ENCODE measurements at regions not wholly inside any gene's neighbourhood (a gene's known extent, or its start where the extent isn't known, plus 50 kb on each side); places are given as distances from the start of the nearest gene placed in this dataset.

DNA sequence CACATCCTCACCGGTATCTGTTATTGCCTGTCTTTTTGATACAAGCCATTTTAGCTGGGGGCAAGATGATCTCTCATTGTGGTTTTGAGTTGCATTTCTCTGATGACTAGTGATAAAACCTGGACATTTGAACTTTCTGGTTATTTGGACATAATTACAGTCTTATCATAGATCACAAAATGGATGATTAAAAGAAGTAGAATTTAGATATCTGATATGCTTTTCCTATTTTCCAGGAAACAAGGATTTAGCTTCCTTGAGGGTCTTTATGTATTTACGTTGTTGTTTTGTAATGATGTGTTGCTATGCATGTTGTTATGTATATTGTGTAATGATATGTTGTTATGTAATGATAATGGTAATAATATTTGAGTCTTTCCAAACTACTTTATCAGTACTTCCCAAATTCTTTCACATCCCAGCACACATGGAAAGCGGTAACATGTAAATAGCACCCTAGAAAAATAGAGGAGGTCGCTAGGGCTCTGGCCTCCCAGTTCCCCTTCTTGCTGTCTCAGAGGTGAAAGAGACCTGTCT, 53.8 kb downstream of the GJD2 start:
- no peak for DNase-seq
- TF ChIP-seq POLR2A (IDR thresholded peaks at IDR 0.05; ENCODE audit: low read length) = no peak
- no peak for TF ChIP-seq GATA1 (IDR thresholded peaks at IDR 0.05; ENCODE audit: low read depth, low read length)

- no peak for DNase-seq
- TF ChIP-seq GATA1 (IDR thresholded peaks at IDR 0.05; ENCODE audit: low read depth, low read length) (no peak), POLR2A (IDR thresholded peaks at IDR 0.05; ENCODE audit: low read length) (no peak)
Measured at GRCh38 chr15:34699968-34700640, 54.7 kb downstream of the GJD2 start.

DNA sequence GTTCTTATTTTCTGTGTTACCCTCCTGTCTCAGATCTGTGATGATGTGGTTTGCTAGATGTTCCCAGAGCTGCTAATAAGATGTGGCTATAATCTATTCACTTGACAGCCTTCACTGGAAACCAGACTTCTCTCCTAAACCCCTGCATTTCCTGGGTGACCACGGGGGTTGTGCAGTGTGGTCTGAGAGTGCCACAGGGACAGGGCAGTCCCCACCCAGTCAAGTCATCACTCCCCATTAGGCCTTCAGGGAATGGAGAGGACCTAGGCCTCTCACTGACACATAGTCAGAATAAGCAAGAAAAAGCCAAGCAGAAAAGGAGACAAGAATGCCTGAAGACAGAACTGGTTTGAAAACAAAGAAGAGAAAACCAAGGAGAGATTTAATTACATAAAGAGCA, 58.3 kb downstream of the GJD2 start:
- DNase-seq = no peak
- TF ChIP-seq GATA1 (IDR thresholded peaks at IDR 0.05; ENCODE audit: low read depth, low read length) = no peak
- TF ChIP-seq POLR2A (IDR thresholded peaks at IDR 0.05; ENCODE audit: low read length) = no peak

DNA sequence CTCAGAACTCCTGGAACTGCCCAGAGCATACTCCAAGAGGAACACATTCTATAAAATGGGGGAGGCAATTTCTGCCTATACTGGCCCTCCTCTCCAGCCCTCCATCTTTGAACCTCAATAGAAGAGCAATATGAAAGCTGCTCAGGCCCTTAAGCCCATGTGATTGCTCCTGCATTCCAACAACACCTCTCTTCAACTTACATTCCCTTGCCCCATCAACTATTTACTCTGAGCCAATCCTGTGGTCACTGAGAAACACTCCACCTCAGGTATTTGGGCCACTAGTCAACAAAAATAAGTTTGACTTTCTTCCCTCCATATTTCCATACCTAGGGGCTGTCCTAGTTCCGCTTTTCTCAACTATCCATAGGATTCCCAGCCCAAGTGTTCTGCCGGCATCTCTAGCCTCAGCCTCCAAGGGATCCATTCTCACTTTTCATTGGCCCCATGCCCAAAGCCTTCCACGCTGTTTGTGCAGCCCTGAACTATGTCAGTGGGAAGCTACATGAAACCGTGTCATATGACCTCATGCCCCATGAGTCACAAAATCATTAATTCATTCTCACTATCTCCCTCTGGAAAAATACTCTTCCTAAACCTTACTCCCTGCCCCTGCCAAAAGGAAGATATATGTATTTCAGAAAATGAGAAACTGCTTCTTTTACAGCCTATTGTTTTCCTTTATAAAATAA, 61.6 kb downstream of the GJD2 start:
- DNase-seq = no peak
- TF ChIP-seq POLR2A (IDR thresholded peaks at IDR 0.05; ENCODE audit: low read length) (no peak), GATA1 (IDR thresholded peaks at IDR 0.05; ENCODE audit: low read depth, low read length) (no peak)

DNA sequence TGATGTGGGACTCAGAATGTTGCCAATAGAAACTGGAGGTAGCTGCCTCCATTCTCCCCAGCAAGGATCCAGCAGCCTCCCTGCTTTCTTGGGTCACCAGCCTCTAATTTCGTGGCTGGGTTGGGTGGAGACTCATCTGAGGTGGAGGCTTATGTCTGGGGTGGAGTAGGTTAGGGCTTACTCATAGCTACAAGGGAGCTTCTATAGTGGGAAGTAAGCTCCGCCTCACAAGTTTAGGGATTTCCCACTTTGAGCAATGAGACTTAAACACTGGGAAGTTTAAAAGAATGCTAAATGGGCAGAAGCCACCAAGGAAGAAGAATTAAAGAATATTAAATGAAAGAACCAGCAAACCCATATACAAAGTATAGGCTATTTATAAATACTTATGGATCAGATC, 63.8 kb downstream of the GJD2 start:
- no peak for DNase-seq
- TF ChIP-seq GATA1 (IDR thresholded peaks at IDR 0.05; ENCODE audit: low read depth, low read length) (no peak), POLR2A (IDR thresholded peaks at IDR 0.05; ENCODE audit: low read length) (no peak)

GRCh38 chr15:34688699-34689098, 66.1 kb downstream of the GJD2 start:
- no peak for TF ChIP-seq GATA1 (IDR thresholded peaks at IDR 0.05; ENCODE audit: low read depth, low read length)
- no peak for TF ChIP-seq POLR2A (IDR thresholded peaks at IDR 0.05; ENCODE audit: low read length)
- DNase-seq = no peak

DNA sequence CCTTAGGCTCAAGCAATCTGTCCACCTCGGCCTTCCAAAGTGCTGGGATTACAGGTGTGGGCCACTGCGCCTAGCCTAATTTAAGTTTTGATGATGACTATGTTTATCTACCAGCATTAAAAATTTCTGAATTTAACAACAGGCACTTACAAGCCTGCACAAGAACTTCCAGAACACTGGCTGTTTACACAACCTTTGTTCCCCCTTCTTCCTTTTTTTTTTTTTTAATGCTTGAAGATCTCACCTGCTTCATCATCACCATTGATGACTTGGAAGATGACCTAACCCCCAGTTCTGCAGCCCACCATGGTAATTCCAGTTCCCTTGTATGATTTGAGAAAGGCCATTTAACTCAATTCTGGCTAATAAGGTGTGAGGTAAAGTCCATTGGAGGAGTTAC, 70.4 kb downstream of the GJD2 start:
- no peak for DNase-seq
- TF ChIP-seq POLR2A (IDR thresholded peaks at IDR 0.05; ENCODE audit: low read length) (no peak), GATA1 (IDR thresholded peaks at IDR 0.05; ENCODE audit: low read depth, low read length) (no peak)

DNA sequence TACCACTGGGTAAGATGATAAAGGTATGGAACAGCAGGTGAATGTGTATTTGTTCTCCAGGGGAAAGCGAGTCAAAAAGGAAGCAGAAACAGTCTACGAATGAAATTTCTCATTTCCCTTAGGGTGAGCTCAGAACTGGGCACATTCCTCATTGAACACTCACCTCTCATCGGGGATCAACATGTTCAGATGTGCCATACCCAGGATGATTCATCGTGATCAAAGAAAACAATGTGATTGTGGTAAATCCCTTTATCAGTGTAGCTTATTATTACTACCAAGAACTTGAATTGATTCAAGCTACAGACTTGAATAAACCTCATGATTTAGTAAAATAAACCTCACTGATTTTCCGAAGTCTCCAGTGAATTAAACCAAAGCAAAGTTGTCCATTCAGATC, 72.1 kb downstream of the GJD2 start:
- no peak for TF ChIP-seq GATA1 (IDR thresholded peaks at IDR 0.05; ENCODE audit: low read depth, low read length)
- no peak for TF ChIP-seq POLR2A (IDR thresholded peaks at IDR 0.05; ENCODE audit: low read length)
- DNase-seq = no peak

DNA sequence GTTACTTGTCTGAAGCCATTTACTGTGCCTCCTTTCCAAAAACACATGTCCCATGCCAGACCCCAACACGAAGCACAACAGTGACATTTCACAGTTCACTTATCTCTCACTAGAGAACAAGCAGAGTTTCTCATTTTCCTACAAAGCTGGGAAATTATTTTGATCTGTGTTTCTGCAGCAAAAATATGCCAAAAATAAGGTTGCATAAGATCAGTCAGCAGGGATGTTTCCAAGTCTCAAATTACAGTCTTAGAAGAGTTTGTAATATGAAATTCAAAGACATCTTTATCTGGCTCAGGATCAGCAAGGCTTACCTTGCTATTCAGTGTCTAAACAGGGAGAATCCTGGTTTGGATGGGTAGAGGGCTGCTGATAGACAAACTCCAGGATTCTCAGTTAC, 75.5 kb downstream of the GJD2 start:
- no peak for DNase-seq
- no peak for TF ChIP-seq POLR2A (IDR thresholded peaks at IDR 0.05; ENCODE audit: low read length)
- no peak for TF ChIP-seq GATA1 (IDR thresholded peaks at IDR 0.05; ENCODE audit: low read depth, low read length)

DNA sequence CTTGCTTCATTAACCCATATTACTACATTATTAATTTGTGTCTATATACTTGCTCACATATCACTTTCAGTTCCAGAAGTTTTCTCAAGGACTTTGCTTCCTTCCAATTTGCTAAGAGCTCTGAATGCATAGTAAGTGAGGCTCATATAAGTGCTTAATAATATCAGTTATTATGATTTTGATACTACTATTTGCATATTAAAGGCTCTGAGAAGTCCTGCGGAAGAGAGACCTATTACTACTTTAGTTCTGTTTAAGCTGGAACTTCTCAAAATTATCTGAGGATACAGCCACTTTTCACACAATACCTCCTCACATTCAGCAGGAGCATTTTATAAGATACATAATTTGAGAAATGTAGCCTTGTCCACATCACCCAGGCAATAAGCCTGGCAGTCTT, 81.6 kb downstream of the GJD2 start:
- TF ChIP-seq GATA1 (IDR thresholded peaks at IDR 0.05; ENCODE audit: low read depth, low read length) = no peak
- no peak for TF ChIP-seq POLR2A (IDR thresholded peaks at IDR 0.05; ENCODE audit: low read length)
- no peak for DNase-seq

GRCh38 chr15:34665498-34666116, 82.2 kb upstream of the GOLGA8B start:
- DNase-seq = no peak
- TF ChIP-seq POLR2A (IDR thresholded peaks at IDR 0.05; ENCODE audit: low read length) (no peak), GATA1 (IDR thresholded peaks at IDR 0.05; ENCODE audit: low read depth, low read length) (no peak)

- DNase-seq = no peak
- TF ChIP-seq GATA1 (IDR thresholded peaks at IDR 0.05; ENCODE audit: low read depth, low read length) = no peak
- TF ChIP-seq POLR2A (IDR thresholded peaks at IDR 0.05; ENCODE audit: low read length) = no peak
Measured at GRCh38 chr15:34664418-34664817, 81.0 kb upstream of the GOLGA8B start.

DNA sequence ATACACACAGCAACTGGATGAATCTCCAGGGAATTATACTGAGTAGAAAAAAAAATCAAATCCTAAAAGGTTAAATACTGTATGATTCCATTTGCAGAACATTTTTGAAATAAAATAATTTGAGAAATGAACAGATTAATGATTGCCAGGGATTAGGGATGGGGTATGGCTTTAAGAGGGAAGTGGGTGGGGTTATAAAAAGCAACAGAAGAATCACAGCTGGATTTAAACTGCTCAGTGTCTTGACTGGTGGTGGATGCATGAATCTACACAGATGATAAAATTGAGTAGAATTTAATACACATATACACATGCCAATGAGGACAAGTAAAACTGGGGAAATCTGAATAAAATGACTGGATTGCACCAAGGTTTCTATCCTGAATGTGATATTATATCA, 79.7 kb upstream of the GOLGA8B start:
- no peak for DNase-seq
- TF ChIP-seq GATA1 (IDR thresholded peaks at IDR 0.05; ENCODE audit: low read depth, low read length) = no peak
- TF ChIP-seq POLR2A (IDR thresholded peaks at IDR 0.05; ENCODE audit: low read length) = no peak

- no peak for DNase-seq
- TF ChIP-seq GATA1 (IDR thresholded peaks at IDR 0.05; ENCODE audit: low read depth, low read length) = no peak
- TF ChIP-seq POLR2A (IDR thresholded peaks at IDR 0.05; ENCODE audit: low read length) = no peak
Measured at GRCh38 chr15:34659056-34659455, 75.6 kb upstream of the GOLGA8B start.
